Thoracic aorta (tissue), 2 donors: ENCODE measurements at regions not wholly inside any gene's neighbourhood (a gene's known extent, or its start where the extent isn't known, plus 50 kb on each side); places are given as distances from the start of the nearest gene placed in this dataset.
"Not testable (repeated sequence)": the region's sequence is repeated elsewhere in the genome, so short reads cannot be mapped to it uniquely, and the experiment has no call there.

Experiments
- ATAC-seq: fragments of 150-250 bp; one replicate; pipeline ENCODE4 v1.8.0; 2017; ENCODE audit warnings: low read depth; ENCODE audit not compliant: insufficient number of reproducible peaks, low FRiP score
- DNase-seq: peaks from one replicate; pipeline ENCODE4 v3.0.0-alpha.2; 2020; ENCODE audit warnings: low spot score
- H3K27ac ChIP-seq, 2 donors: fragments of 200-600 bp; sonication (generic); 1 replicate in 1 of 2; 2 replicates in 1 of 2; pipeline ENCODE4 v1.5.1; 2016; ENCODE audit warnings: mild to moderate bottlenecking in 2 of 2, moderate library complexity in 2 of 2
- H3K27me3 ChIP-seq: fragments of 200-600 bp; sonication (generic); replicated peaks from 2 replicates; pipeline ENCODE4 v1.6.0; 2016; ENCODE audit warnings: mild to moderate bottlenecking; ENCODE audit not compliant: insufficient read depth
- H3K36me3 ChIP-seq: fragments of 200-600 bp; sonication (generic); one replicate; pipeline ENCODE4 v1.5.1; 2016
- H3K4me1 ChIP-seq, 2 donors: fragments of 200-600 bp; sonication (generic); 1 replicate in 1 of 2; 2 replicates in 1 of 2; pipeline versions ENCODE4 v1.5.1 to v1.6.0; 2016; ENCODE audit warnings: low read depth in 2 of 2, mild to moderate bottlenecking in 1 of 2; ENCODE audit not compliant: control insufficient read depth in 1 of 2
- H3K4me3 ChIP-seq: fragments of 200-600 bp; sonication (generic); 2 replicates; pipeline ENCODE4 v1.5.1; 2016; ENCODE audit warnings: mild to moderate bottlenecking
- H3K9me3 ChIP-seq: fragments of 200-600 bp; sonication (generic); 2 replicates; pipeline ENCODE4 v1.5.1; 2016
- CTCF ChIP-seq: fragments of 200-600 bp; sonication (generic); IDR thresholded peaks from one replicate; pipeline ENCODE4 v1.5.1; 2019; ENCODE audit warnings: antibody characterized with exemption

- H3K27me3 ChIP-seq, DNase-seq, H3K9me3 ChIP-seq, H3K36me3 ChIP-seq, ATAC-seq: not testable (repeated sequence)
- Histone ChIP-seq H3K27ac (peak overlapping the region; percentile 68 to 83), H3K4me1 (peaks cover 13 to 36% of the 10 kb centered on the region in 2 donors), H3K4me3 (peak overlapping the region; percentile 89)
These were observed 79.8 kb upstream of the METTL9 start for GRCh38 chr16:21519361-21520133.

- DNase-seq (peak; percentile 80), ATAC-seq (peak; percentile 73)
- H3K4me3 ChIP-seq, result peak overlapping the region; percentile 89
- peaks cover 8 to 27% of the 10 kb centered on the region in 2 donors for H3K4me1 ChIP-seq
- H3K27ac ChIP-seq, result peak overlapping the region; percentile 68 to 83
- H3K36me3 ChIP-seq, H3K9me3 ChIP-seq, H3K27me3 ChIP-seq: not testable (repeated sequence)
These were observed 79.0 kb upstream of the METTL9 start for GRCh38 chr16:21520134-21521047.

- peak overlapping the region; percentile 68 to 83 for H3K27ac ChIP-seq
- H3K4me3 ChIP-seq, result not testable (repeated sequence)
These were observed 78.4 kb upstream of the METTL9 start for GRCh38 chr16:21521048-21521389.

GRCh38 chr16:21521390-21522143 lies 77.8 kb upstream of the METTL9 start:
- not testable (repeated sequence) for ATAC-seq, H3K27me3 ChIP-seq, H3K36me3 ChIP-seq, H3K9me3 ChIP-seq, H3K4me3 ChIP-seq, DNase-seq
- Histone ChIP-seq H3K4me1 (peaks cover 5 to 17% of the 10 kb centered on the region in 2 donors), H3K27ac (peak overlapping the region; percentile 68 to 83)

More at GRCh38 chr16:21521048-21521389, 78.4 kb upstream of the METTL9 start:
- not testable (repeated sequence) for H3K9me3 ChIP-seq, H3K36me3 ChIP-seq, DNase-seq, ATAC-seq, H3K27me3 ChIP-seq
- peaks cover 8 to 21% of the 10 kb centered on the region in 2 donors for H3K4me1 ChIP-seq

GRCh38 chr16:21522846-21523245 lies 76.5 kb upstream of the METTL9 start:
- not testable (repeated sequence) for ATAC-seq, H3K27ac ChIP-seq, DNase-seq, H3K27me3 ChIP-seq, H3K36me3 ChIP-seq, H3K4me3 ChIP-seq, H3K9me3 ChIP-seq
- peaks cover 0 to 11% of the 10 kb centered on the region in 2 donors for H3K4me1 ChIP-seq

GRCh38 chr16:21523411-21524067 lies 75.8 kb upstream of the METTL9 start:
- no peak for TF ChIP-seq CTCF
- peaks cover 0 to 8% of the 10 kb centered on the region in 2 donors for H3K4me1 ChIP-seq

GRCh38 chr16:21524068-21524751 lies 75.2 kb upstream of the METTL9 start:
- DNase-seq, result no peak
- Histone ChIP-seq H3K36me3 (no peaks in the 10 kb centered on the region), H3K27ac (no peak overlapping the region)

More at GRCh38 chr16:21523411-21524067, 75.8 kb upstream of the METTL9 start:
- Histone ChIP-seq H3K27me3 (no peaks in the 10 kb centered on the region), H3K9me3 (no peaks in the 10 kb centered on the region), H3K36me3 (no peaks in the 10 kb centered on the region), H3K4me3 (no peak overlapping the region), H3K27ac (no peak overlapping the region)
- ATAC-seq (no peak), DNase-seq (no peak)

GRCh38 chr16:21524752-21525028 lies 74.7 kb upstream of the METTL9 start:
- not testable (repeated sequence) for H3K36me3 ChIP-seq, H3K4me1 ChIP-seq, H3K9me3 ChIP-seq, H3K4me3 ChIP-seq, H3K27me3 ChIP-seq, DNase-seq, H3K27ac ChIP-seq, ATAC-seq

More at GRCh38 chr16:21524068-21524751, 75.2 kb upstream of the METTL9 start:
- no peak overlapping the region for H3K4me3 ChIP-seq
- TF ChIP-seq CTCF, result no peak
- peaks cover 0 to 8% of the 10 kb centered on the region in 2 donors for H3K4me1 ChIP-seq
- no peaks in the 10 kb centered on the region for H3K9me3 ChIP-seq
- ATAC-seq, result no peak
- H3K27me3 ChIP-seq, result no peaks in the 10 kb centered on the region
